Thymus (tissue), 11 donors: ENCODE measurements at regions not wholly inside any gene's neighbourhood (a gene's known extent, or its start where the extent isn't known, plus 50 kb on each side); places are given as distances from the start of the nearest gene placed in this dataset.

Experiments used
- DNase-seq, 9 donors: peaks; one replicate each; pipeline ENCODE4 v3.0.0-alpha.2; 2013; ENCODE audit warnings: low spot score in 9 of 9, low read depth in 6 of 9, missing footprints in 1 of 9
- H3K27ac ChIP-seq, 2 donors: one replicate each; pipeline ENCODE4 v1.5.1; 2013; ENCODE audit warnings: control low read depth in 1 of 2, low read depth in 1 of 2, low read length in 1 of 2, mild to moderate bottlenecking in 1 of 2, moderate library complexity in 1 of 2
- H3K27me3 ChIP-seq, 2 donors: one replicate each; pipeline ENCODE4 v1.5.1; 2013; ENCODE audit warnings: low read length in 1 of 2; ENCODE audit not compliant: control insufficient read depth in 2 of 2, insufficient read depth in 1 of 2
- H3K36me3 ChIP-seq, 2 donors: one replicate each; pipeline ENCODE4 v1.5.1; 2013; ENCODE audit warnings: low read length in 1 of 2, mild to moderate bottlenecking in 1 of 2, moderate library complexity in 1 of 2; ENCODE audit not compliant: control insufficient read depth in 2 of 2, insufficient read depth in 2 of 2
- H3K4me1 ChIP-seq, 2 donors: one replicate each; pipeline ENCODE4 v1.5.1; 2013; ENCODE audit warnings: low read length in 2 of 2; ENCODE audit not compliant: control insufficient read depth in 2 of 2, insufficient read depth in 2 of 2
- H3K4me3 ChIP-seq, 2 donors: one replicate each; pipeline ENCODE4 v1.5.1; 2013; ENCODE audit warnings: low read length in 2 of 2, control low read depth in 1 of 2, mild to moderate bottlenecking in 1 of 2
- H3K9me3 ChIP-seq, 2 donors: one replicate each; pipeline ENCODE4 v1.5.1; 2013; ENCODE audit warnings: low read length in 1 of 2, mild to moderate bottlenecking in 1 of 2; ENCODE audit not compliant: control insufficient read depth in 2 of 2, insufficient read depth in 1 of 2
- WGBS: extraction: QIAGEN DNeasy Blood & Tissue Kit; methylation state at CpG from one replicate; pipeline ENCODE4 v1.1.7; 2013; 5-methylcytosine and 5-hydroxymethylcytosine counted together
- donor health status: healthy.

DNA sequence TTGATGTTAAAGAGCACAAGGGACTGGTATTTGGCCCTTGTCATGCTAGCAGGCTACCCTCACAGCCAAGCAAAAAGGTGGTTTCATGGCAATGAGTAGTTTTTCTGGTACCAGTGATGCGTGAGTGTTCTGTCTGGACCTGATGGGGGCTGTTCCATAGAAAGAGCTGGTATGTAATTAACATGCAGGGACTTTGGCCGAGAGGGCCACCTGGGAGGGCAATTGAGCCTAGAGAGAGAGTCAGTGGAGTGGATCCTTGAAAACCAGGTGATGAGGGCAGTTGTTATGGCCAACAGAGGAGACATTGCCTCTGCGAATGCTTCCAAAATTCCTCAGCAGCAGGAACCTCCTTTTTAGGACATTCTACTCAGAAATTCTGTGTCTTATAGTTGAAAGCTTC is 383.3 kb downstream of the PSAT1 start:
- H3K36me3 ChIP-seq: no peaks in the 10 kb centered on the region

DNA sequence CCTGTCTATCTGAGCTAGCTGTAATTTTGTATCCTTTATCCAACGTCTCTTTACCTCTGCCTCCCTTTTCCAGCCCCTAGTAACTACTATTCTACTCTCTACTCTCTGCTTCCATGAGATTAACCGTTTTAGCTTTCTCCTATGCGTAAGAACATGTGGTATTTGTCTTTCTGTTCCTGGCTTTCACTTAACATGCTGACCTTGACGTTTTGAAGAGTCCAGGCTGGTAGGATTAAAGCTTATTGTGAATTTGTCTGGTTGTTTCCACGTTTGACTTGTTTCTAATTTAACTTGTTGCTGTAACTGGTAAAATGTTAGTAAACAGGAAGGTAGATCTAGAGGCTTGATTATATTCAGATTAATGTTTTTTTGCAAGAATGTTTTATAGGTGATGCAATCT is 385.3 kb downstream of the PSAT1 start:
- DNase-seq: no peak
- H3K36me3 ChIP-seq: no peaks in the 10 kb centered on the region
- no peaks in the 10 kb centered on the region for H3K9me3 ChIP-seq
- no peak overlapping the region for H3K4me3 ChIP-seq
- H3K27me3 ChIP-seq: no peaks in the 10 kb centered on the region
- WGBS: 84% methylated on average over 5 of the region's 5 CpGs
- no peaks in the 10 kb centered on the region for H3K4me1 ChIP-seq
- H3K27ac ChIP-seq: no peak overlapping the region

More for the DNA sequence above, 383.3 kb downstream of the PSAT1 start:
- Histone ChIP-seq H3K4me3 (no peak overlapping the region), H3K27me3 (no peaks in the 10 kb centered on the region), H3K9me3 (no peaks in the 10 kb centered on the region), H3K4me1 (no peaks in the 10 kb centered on the region), H3K27ac (no peak overlapping the region)
- WGBS: 94% methylated on average over 3 of the region's 3 CpGs
- DNase-seq: no peak

DNA sequence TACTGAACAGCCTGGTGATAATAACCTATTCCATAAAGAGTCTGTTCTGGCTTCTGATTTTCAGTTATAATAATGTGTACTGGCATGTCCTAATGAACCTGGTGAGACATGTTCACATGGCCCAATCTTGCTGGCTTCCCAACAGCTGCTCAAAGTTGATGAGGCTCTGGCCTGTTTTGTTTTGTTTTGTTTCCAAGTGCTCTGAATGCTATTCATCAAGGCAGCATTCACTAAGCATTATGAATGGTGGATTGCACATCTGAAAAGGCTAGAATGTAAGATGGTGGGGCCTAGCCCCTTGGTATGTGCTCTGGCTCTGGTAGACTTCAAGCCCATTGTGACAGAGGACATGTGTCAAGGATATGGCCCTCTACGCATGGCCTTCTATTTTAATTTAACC is 388.5 kb downstream of the PSAT1 start:
- WGBS: 99% methylated on average over 1 of the region's 1 CpG
- no peaks in the 10 kb centered on the region for H3K9me3 ChIP-seq
- H3K4me1 ChIP-seq: no peaks in the 10 kb centered on the region
- no peak overlapping the region for H3K27ac ChIP-seq
- no peak for DNase-seq
- no peaks in the 10 kb centered on the region for H3K27me3 ChIP-seq
- H3K4me3 ChIP-seq: no peak overlapping the region
- no peaks in the 10 kb centered on the region for H3K36me3 ChIP-seq

DNA sequence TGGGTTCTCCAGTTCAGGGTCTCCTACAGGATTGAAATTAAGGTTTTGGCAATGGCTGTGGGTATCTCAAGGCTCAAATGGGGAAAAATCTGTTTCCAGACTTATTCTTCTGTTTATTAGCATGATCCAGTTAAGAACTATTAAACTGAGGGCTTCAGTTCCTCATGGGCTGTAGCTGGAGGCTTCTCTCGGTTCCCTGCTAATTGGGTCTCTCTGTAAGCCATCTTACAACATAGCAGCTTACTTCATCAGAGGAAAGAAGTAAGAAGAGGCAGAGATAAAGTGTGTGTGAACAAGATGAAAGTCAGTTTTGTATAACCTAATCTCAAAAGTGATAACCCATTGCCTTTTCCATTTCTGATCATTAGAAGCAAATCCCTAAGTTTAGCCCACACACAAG is 391.9 kb downstream of the PSAT1 start:
- DNase-seq: no peak
- 88% methylated on average over 1 of the region's 1 CpG for WGBS
- Histone ChIP-seq H3K4me3 (no peak overlapping the region), H3K27me3 (no peaks in the 10 kb centered on the region), H3K27ac (no peak overlapping the region), H3K9me3 (no peaks in the 10 kb centered on the region), H3K36me3 (no peaks in the 10 kb centered on the region), H3K4me1 (no peaks in the 10 kb centered on the region)

DNA sequence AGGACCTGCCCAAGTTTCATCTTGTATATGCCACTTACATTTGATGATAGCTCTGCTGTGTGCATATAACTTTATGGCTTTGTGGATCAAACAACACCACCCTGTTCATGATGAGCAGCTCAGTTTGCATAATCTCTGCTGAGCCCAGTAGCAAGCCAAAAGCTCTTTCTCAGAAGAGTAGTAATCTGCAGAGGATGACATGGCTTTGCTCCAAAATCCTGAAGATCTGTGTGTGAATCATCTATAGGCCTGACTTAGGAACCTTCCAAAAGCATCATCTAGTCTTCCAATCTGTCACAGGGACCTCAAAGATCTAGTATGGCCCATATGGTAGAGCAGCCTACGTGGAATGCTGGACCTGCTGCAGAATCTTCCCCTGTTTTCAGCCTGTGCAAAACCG is 394.6 kb downstream of the PSAT1 start:
- no peak for DNase-seq
- 93% methylated on average over 2 of the region's 2 CpGs for WGBS
- H3K27me3 ChIP-seq: no peaks in the 10 kb centered on the region
- no peak overlapping the region for H3K4me3 ChIP-seq
- H3K4me1 ChIP-seq: no peaks in the 10 kb centered on the region
- H3K36me3 ChIP-seq: no peaks in the 10 kb centered on the region
- H3K9me3 ChIP-seq: no peaks in the 10 kb centered on the region
- no peak overlapping the region for H3K27ac ChIP-seq

DNA sequence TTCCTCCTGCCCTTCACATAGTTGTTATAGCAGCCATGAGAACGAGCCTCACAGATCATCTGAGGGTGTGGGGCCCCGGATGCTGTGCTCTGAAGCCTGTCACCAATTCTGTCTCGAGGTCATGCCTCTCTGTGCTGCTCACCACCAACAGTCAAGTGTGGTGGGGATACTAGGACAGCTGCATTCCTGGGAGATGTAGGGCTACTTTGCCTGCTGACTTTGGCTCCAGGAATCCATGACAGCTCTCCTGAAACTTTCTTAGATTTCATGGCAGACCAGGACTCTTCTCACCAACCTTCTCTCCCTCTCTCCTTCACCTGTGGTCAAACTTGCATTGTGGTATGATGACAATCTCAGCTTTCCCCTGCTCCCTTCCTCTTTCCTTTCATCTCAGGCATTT is 395.9 kb downstream of the PSAT1 start:
- no peaks in the 10 kb centered on the region for H3K9me3 ChIP-seq
- 82% methylated on average over 3 of the region's 3 CpGs for WGBS
- DNase-seq: no peak
- no peak overlapping the region for H3K4me3 ChIP-seq
- no peak overlapping the region for H3K27ac ChIP-seq
- no peaks in the 10 kb centered on the region for H3K4me1 ChIP-seq
- no peaks in the 10 kb centered on the region for H3K27me3 ChIP-seq
- no peaks in the 10 kb centered on the region for H3K36me3 ChIP-seq

DNA sequence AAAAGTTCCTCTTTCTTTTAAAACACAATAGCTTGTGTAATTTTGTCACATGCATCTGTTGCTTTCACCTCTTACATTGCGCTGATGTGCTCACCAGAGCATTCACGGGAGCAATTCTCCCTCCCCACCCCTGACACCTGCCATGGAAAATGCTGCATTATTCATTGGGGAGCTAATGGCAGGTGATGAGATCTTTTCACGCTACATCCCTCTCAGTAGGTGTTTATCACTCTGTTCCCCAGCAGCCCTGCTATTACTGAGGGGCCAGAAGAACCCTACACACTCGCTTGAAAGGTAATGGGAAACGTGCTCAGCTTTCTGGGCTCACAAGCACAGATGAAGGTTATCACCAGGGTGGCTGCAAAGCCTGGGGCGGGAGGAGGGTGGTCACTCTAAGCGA is 398.0 kb downstream of the PSAT1 start:
- DNase-seq: no peak
- Histone ChIP-seq H3K27ac (no peak overlapping the region), H3K27me3 (no peaks in the 10 kb centered on the region), H3K9me3 (no peaks in the 10 kb centered on the region), H3K4me3 (no peak overlapping the region), H3K36me3 (no peaks in the 10 kb centered on the region), H3K4me1 (no peaks in the 10 kb centered on the region)
- 38% methylated on average over 7 of the region's 7 CpGs for WGBS

DNA sequence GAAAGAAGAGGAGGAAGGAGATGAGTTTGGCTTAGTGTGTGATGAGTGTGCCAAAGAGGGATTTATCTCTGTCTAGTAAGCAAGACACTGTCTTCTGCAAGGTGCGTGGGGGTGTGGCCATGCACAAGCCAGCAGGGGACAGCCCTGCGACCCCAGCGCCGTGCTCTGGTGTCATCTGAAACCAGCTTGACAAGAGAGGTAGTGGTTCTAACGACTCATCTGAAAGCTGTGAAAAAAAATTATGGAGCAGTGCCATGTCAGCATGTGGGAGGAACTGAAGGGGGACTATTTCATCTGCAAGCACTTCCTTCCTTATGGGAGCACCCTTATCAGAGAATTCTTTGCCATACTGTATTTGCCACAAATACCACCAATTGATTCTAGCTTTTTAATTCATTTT is 398.6 kb downstream of the PSAT1 start:
- no peaks in the 10 kb centered on the region for H3K36me3 ChIP-seq
- no peak for DNase-seq
- H3K4me1 ChIP-seq: no peaks in the 10 kb centered on the region
- no peaks in the 10 kb centered on the region for H3K9me3 ChIP-seq
- WGBS: 7% methylated on average over 5 of the region's 5 CpGs
- no peak overlapping the region for H3K27ac ChIP-seq
- H3K4me3 ChIP-seq: no peak overlapping the region
- no peaks in the 10 kb centered on the region for H3K27me3 ChIP-seq

DNA sequence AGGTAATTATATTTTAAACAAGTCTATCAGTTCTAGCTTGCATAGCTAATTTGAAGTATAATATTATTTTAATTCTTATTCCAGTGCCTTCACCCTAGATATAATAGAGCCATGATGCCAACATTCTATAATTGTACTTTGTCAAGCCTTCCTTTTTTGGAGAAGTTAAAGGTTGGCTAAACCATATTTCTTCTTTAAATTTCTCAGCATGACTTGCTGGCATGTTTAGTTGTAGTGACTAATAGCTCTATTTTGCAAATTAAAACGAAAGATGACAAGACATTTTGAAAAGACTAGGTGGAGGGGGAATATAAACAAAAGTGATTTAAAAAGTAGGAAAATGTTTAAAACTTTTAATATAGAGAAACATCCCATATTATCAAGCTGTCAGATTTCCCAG is 400.7 kb downstream of the PSAT1 start:
- Histone ChIP-seq H3K4me1 (no peaks in the 10 kb centered on the region), H3K9me3 (no peaks in the 10 kb centered on the region), H3K27me3 (no peaks in the 10 kb centered on the region), H3K4me3 (no peak overlapping the region), H3K36me3 (no peaks in the 10 kb centered on the region), H3K27ac (no peak overlapping the region)
- WGBS: 41% methylated on average over 1 of the region's 1 CpG
- no peak for DNase-seq

DNA sequence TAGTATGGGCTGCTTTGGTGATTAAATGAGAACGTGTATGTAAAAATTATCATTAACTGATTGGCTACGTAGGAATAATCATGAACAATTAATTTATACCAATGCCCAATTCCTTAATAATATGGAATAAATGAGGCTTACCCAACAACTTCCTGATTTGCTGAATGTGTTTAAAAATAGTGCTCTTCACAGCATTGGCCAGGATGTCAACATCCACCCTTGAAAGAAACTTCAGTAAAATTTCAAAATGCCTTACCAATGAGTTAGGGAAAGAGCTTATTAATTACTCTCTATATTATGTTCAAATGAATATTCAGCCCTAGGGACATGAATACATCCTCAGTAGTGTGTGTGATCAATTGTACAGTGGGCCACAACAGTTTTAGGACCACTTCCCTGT is 401.4 kb downstream of the PSAT1 start:
- 93% methylated on average over 2 of the region's 2 CpGs for WGBS
- no peak overlapping the region for H3K27ac ChIP-seq
- DNase-seq: no peak
- H3K4me1 ChIP-seq: no peaks in the 10 kb centered on the region
- H3K4me3 ChIP-seq: no peak overlapping the region
- no peaks in the 10 kb centered on the region for H3K36me3 ChIP-seq
- no peaks in the 10 kb centered on the region for H3K9me3 ChIP-seq
- no peaks in the 10 kb centered on the region for H3K27me3 ChIP-seq
